ENCODE measurements at regions not wholly inside any gene's neighbourhood (a gene's known extent, or its start where the extent isn't known, plus 50 kb on each side); places are given as distances from the start of the nearest gene placed in this dataset.

DNA sequence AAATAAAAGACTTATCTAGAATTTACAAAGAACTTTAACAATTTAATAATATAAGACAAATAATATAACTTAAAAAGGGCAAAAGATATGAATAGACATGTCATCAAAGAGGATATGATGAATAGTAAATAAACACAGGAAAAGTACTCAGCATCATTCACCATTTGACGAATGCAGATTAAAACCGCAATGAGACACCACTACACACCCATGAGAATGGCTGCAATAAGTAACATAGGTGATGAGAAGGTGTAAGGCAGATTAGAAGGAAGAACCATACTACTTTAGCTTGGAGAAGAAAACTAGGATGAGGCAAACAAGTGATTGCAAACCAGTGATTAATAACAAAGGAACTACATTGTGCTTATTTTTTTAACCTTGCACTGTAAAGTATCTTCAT lies 152.0 kb downstream of the CYRIA start:
- Histone ChIP-seq H3K56ac (replicated peaks; ENCODE audit: insufficient read length, low read depth, low read length) (no peak overlapping the region), H3K18ac (ENCODE audit: extremely low read depth, low read length) (no peak overlapping the region)

More for the DNA sequence above, 152.0 kb downstream of the CYRIA start:
- no peak overlapping the region for H3K23ac ChIP-seq (ENCODE audit: insufficient read length)
- no peaks in the 10 kb centered on the region for H3K36me3 ChIP-seq (ENCODE audit: control insufficient read depth in 2 of 4, insufficient read depth in 4 of 4, low read length in 3 of 4)
- no peak overlapping the region for H3K14ac ChIP-seq (ENCODE audit: insufficient read length)
- H3K4me1 ChIP-seq (replicated peaks in 1 of 4; ENCODE audit: control insufficient read depth in 3 of 4, insufficient read depth in 4 of 4, low read length in 3 of 4), result peaks cover 0 to 2% (median under 1%) of the 10 kb centered on the region in 4 experiments; a peak in 3 of 7 replicates
- ChIA-PET POLR2A (ENCODE audit: partially characterized antibody) (no interaction called here), CTCF (ENCODE audit: partially characterized antibody) (interaction anchor here (0.8 to 2.2 kb wide), 6 partner anchors 12 to 877 kb away, joined by 3 to 10 read pairs (median 4); no protein-coding TSS in a partner anchor)
- 0 out of 2 replicates have a peak, but pooled peaks cover under 1% of the 10 kb centered on the region for H3K23me2 ChIP-seq (ENCODE audit: low read depth, low read length)
- H3K9me3 ChIP-seq (ENCODE audit: insufficient read depth in 2 of 2, low read depth in 1 of 2, low read length in 1 of 2), result no peaks in the 10 kb centered on the region
- no peak overlapping the region for H2BK12ac ChIP-seq (ENCODE audit: low read depth, low read length)
- H4K5ac ChIP-seq (ENCODE audit: insufficient read length, low read depth, low read length), result no peak overlapping the region
- no peak overlapping the region for H3K4me2 ChIP-seq (ENCODE audit: insufficient read depth in 1 of 2, low read depth in 2 of 2, low read length in 2 of 2)
- no peak overlapping the region for H2BK5ac ChIP-seq (ENCODE audit: low read depth, low read length)
- WGBS, 2 experiments (ENCODE audit: extremely low coverage in 1 of 2, insufficient coverage in 1 of 2, insufficient read length in 1 of 2, insufficient replicate concordance in 2 of 2, low coverage in 1 of 2, low lambda C conversion rate in 2 of 2, missing lambda C conversion rate in 1 of 2), result 89% methylated on average over 2 of the region's 2 CpGs; no CpG with 5 or more reads in 1 of the 2 experiments
- no peak overlapping the region for H4K8ac ChIP-seq (ENCODE audit: extremely low read depth, insufficient read depth, low read length)
- no peak overlapping the region for H4K91ac ChIP-seq (replicated peaks; ENCODE audit: insufficient read length, low read length)
- H2AFZ ChIP-seq (ENCODE audit: low read length), result no peak overlapping the region
- no peaks in the 10 kb centered on the region for H3K79me1 ChIP-seq (ENCODE audit: low read depth, low read length)
- no peak overlapping the region for H3K4me3 ChIP-seq (ENCODE audit: extremely low read depth in 1 of 4, insufficient read depth in 2 of 4, low read depth in 3 of 4, low read length in 4 of 4)
- DNase-seq (ENCODE audit: low read depth in 1 of 2, low spot score in 2 of 2) (no peak), FAIRE-seq (no peak)
- H3K27ac ChIP-seq (ENCODE audit: low read depth, low read length), result no peak overlapping the region
- H3K4ac ChIP-seq (replicated peaks; ENCODE audit: insufficient read length, low read depth, low read length), result no peak overlapping the region
- no peaks in the 10 kb centered on the region for H3K79me2 ChIP-seq (ENCODE audit: control insufficient read depth in 1 of 2, insufficient read depth in 2 of 2, low read length in 2 of 2)
- H4K20me1 ChIP-seq (replicated peaks in 1 of 2; ENCODE audit: control insufficient read depth in 1 of 2, insufficient read depth in 2 of 2, low read length in 2 of 2), result no peaks in the 10 kb centered on the region
- H2BK15ac ChIP-seq (ENCODE audit: low read length), result no peak overlapping the region
- H2AK5ac ChIP-seq (ENCODE audit: low read depth, low read length), result no peak overlapping the region
- no peak overlapping the region for H2BK120ac ChIP-seq (replicated peaks; ENCODE audit: low read depth, low read length)
- no peak for TF ChIP-seq RXRA (IDR thresholded peaks at IDR 0.05; ENCODE audit: insufficient read depth, low read depth, low read length)
- TF ChIP-seq SIRT6 (IDR thresholded peaks at IDR 0.05; ENCODE audit: low read length), result no peak
- TF ChIP-seq TEAD4 (IDR thresholded peaks at IDR 0.05; ENCODE audit: low read depth, low read length), result no peak
- no peak for TF ChIP-seq TCF12 (IDR thresholded peaks at IDR 0.05; ENCODE audit: low read depth, low read length)
- TF ChIP-seq POLR2AphosphoS5 (IDR thresholded peaks at IDR 0.05; ENCODE audit: low read depth, low read length), result no peak
- TF ChIP-seq SP2 (IDR thresholded peaks at IDR 0.05; ENCODE audit: low read length), result no peak
- TF ChIP-seq GABPA (IDR thresholded peaks at IDR 0.05; ENCODE audit: borderline replicate concordance, insufficient read depth, low read length), result no peak
- no peak for TF ChIP-seq ATF2 (IDR thresholded peaks at IDR 0.05; ENCODE audit: low read length)
- no peak overlapping the region for H3K9ac ChIP-seq (replicated peaks in 1 of 4; ENCODE audit: extremely low read depth in 1 of 4, low read depth in 3 of 4, low read length in 3 of 4)
- no peak overlapping the region for H2BK20ac ChIP-seq (ENCODE audit: low read length)
- H3K27me3 ChIP-seq (replicated peaks in 1 of 4; ENCODE audit: control insufficient read depth in 3 of 4, extremely low read depth in 1 of 4, insufficient read depth in 3 of 4, low read length in 3 of 4), result peaks cover 0 to 3% (median 0%) of the 10 kb centered on the region in 4 experiments; a peak in 1 of 7 replicates

All from H1 (cell line).